ENCODE measurements at regions not wholly inside any gene's neighbourhood (a gene's known extent, or its start where the extent isn't known, plus 50 kb on each side); places are given as distances from the start of the nearest gene placed in this dataset.
"Not testable (repeated sequence)": the region's sequence is repeated elsewhere in the genome, so short reads cannot be mapped to it uniquely, and the experiment has no call there.

DNA sequence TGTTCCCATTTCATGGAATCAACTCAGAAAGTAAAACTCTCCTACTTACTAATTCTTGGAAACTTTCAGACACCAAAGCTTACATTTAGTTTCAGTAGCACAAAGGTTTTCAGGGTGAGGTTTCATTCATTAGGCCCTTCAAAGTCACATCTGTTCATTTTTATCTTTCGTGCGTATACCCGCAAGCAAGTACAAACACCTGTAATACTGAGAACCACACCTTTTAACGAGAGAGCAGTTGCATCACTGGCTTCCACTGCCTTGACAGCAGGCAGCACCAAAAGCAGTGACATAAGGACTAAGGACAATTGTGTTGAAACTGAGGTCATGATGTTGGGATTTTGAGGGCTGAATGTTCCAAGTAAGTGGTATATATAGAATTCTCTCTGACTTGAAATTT, 60.5 kb downstream of the GOLGA6L22 start:
- H3K36me3 ChIP-seq; H3K4me1 ChIP-seq; H3K27me3 ChIP-seq; intact Hi-C loops (cut with DNase I; ENCODE audit: low total_unique reads); H3K9me3 ChIP-seq; DNase-seq; H3K27ac ChIP-seq; H3K4me3 ChIP-seq: not testable (repeated sequence)
- no CpG with 5 or more reads among the region's 4 CpGs for WGBS, 5 donors

DNA sequence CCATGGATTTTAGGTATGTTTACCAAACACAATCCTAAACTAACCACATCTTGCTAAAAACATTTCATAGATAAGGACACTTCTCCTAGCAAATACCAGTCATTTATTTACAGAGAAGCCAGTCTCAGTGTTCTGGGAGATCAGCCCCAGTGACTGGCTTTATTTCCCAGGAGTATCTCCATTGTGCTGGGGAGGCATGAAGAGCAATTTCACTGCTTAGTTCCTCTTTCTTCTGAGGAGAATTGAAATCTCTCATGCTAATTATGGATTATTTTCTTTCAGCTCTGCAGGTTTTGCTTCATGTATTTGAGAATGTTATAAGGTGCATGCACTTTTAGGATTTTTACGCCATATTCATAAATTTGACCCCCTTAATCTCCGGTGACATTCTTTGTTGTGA, 67.8 kb downstream of the GOLGA6L22 start:
- H3K4me3 ChIP-seq; H3K27me3 ChIP-seq; intact Hi-C loops (cut with DNase I; ENCODE audit: low total_unique reads); H3K36me3 ChIP-seq; DNase-seq; H3K4me1 ChIP-seq; H3K27ac ChIP-seq; H3K9me3 ChIP-seq: not testable (repeated sequence)
- WGBS, 5 donors = no CpG with 5 or more reads among the region's 2 CpGs

DNA sequence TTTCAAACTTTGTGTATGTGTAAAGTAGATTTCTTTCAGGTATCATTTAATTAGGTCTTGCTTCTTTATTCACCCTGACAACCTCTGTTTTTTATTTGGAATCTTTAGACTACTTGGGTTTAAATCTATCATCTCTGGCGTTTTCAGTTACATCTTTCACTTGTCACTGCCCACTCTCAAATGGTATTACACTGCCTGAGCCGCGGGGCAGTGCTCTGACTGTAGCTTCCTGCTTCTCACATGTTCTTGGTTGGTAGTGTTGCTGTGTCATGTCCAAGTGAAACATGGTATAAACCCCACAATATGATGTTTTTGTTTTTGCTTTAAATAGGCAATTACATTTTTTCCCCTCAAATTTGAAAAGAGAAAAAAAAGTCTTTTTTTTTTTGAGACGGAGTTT, 68.3 kb downstream of the GOLGA6L22 start:
- intact Hi-C loops (cut with DNase I; ENCODE audit: low total_unique reads); H3K4me3 ChIP-seq; H3K4me1 ChIP-seq; H3K36me3 ChIP-seq; DNase-seq; H3K9me3 ChIP-seq; H3K27ac ChIP-seq; H3K27me3 ChIP-seq: not testable (repeated sequence)
- WGBS, 5 donors = 39 to 96% (median 82%) methylated on average over 2 to 3 of the region's 4 CpGs

DNA sequence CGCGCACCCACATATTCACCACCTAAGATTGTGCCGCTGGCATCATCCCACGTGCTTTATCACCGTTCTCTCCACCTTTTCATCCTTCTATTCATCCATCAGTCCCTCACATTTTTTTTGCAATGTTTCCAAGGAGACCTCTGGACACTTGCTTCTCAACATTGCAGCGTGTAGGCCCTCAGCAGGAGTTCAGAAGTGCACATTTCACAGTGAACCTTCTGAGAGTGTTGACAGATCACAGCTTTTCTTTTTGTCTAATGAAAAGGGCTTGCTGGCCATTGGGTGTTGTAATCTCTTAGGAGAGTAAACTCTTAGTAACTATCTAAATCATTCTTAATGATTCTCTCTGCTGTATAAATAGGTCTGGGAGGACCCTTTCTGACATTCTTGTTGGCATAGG, 70.5 kb downstream of the GOLGA6L22 start:
- H3K9me3 ChIP-seq; intact Hi-C loops (cut with DNase I; ENCODE audit: low total_unique reads): not testable (repeated sequence)
- no CpG with 5 or more reads among the region's 6 CpGs for WGBS, 5 donors

DNA sequence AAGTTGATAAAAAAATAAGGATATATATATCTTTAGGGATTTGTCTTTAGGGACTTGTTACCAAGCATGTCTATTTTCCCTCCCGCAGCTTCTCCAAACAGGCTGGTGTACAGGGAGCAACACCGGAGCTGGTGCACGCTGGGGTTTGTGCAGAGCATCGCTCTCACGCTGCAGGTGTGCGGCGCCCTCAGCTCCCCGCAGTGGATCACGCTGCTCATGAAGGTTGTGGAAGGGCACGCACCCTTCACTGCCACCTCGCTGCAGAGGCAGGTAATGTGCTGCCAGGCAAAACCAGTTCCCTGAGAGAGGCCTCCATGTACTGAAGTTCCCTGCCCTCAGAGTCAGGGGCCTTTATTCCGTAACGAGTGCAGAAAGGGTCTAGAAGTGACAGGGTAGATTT, 101.0 kb downstream of the GOLGA6L22 start:
- H3K27me3 ChIP-seq; H3K27ac ChIP-seq; intact Hi-C loops (cut with DNase I; ENCODE audit: low total_unique reads); H3K4me1 ChIP-seq; H3K4me3 ChIP-seq; DNase-seq; H3K9me3 ChIP-seq: not testable (repeated sequence)
- WGBS, 5 donors = 84 to 97% (median 93%) methylated on average over 4 to 11 of the region's 13 CpGs
- peaks cover 0 to 19% (median 15%) of the 10 kb centered on the region in 4 donors for H3K36me3 ChIP-seq

More for the DNA sequence above, 70.5 kb downstream of the GOLGA6L22 start:
- not testable (repeated sequence) for DNase-seq, H3K4me1 ChIP-seq, H3K36me3 ChIP-seq, H3K27ac ChIP-seq, H3K27me3 ChIP-seq, H3K4me3 ChIP-seq

DNA sequence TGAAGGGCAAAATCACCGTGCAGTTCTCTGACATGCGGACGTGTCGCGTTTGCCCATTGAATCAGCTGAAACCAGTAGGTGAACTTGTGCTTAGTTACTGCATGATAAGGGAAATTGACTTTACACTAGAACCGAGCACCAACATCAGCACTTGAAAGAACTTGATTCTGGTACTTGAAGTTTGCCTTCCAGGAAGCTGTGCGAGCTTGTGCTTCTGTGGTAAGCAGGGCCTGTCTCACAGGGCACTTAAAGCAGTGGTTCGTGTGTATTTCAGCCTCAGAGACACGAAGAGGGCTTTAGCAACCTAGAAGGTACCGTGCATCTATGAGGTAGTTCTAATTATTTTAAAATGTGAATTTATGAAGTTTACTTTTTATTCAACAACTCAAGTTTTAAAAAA, 103.0 kb downstream of the GOLGA6L22 start:
- peaks cover 0 to 19% (median 15%) of the 10 kb centered on the region in 4 donors for H3K36me3 ChIP-seq
- H3K4me1 ChIP-seq; H3K9me3 ChIP-seq; H3K27ac ChIP-seq; H3K4me3 ChIP-seq; intact Hi-C loops (cut with DNase I; ENCODE audit: low total_unique reads); DNase-seq; H3K27me3 ChIP-seq: not testable (repeated sequence)
- WGBS, 5 donors = 73 to 96% (median 92%) methylated on average over 2 to 3 of the region's 10 CpGs; no CpG with 5 or more reads in 2 of the 5 donors

DNA sequence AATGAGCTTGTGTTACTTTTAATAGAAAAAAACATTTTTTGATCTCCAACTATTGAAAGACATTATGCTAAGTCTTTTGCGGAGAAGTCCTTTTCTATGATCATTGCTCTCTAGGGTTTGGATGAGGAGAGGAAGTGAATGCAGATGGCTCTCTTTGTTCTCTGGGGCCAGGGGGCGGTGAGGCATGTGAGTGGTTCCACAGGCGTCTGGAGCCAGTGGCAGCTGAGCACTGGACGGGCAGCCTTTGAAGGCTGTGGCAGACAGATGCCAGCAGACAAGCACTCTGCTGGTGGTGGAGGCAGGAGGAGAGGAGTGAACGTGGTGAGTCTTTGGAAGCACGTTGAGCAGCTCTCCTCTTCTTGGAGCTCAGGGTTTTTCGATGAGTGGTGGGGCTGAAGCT, 107.8 kb downstream of the GOLGA6L22 start:
- WGBS, 5 donors = no CpG with 5 or more reads among the region's 7 CpGs

DNA sequence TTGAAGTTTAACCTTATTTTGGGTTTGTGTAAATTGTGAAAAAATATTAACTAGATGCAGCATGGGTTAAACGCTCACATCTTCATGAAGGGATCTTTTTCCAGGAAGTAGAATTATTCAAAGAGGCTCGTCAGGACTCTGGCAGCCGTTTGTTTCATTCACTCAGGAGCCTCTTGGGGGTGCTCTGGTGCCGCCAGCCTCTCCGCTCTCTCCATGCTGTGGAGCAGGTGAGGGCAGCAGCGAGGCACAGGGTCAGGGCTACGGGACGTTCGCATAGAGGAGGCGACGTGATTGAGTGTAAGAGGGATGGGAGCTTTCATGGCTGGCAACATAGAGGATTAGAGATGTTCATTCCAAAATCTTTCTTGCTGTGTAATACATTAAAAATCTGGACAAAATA, 110.8 kb downstream of the GOLGA6L22 start:
- DNase-seq; H3K27me3 ChIP-seq; H3K4me1 ChIP-seq; H3K27ac ChIP-seq; H3K4me3 ChIP-seq; H3K9me3 ChIP-seq; intact Hi-C loops (cut with DNase I; ENCODE audit: low total_unique reads): not testable (repeated sequence)
- H3K36me3 ChIP-seq = peaks cover 5 to 17% (median 13%) of the 10 kb centered on the region in 4 donors
- 22% methylated on average over 3 of the region's 11 CpGs; no CpG with 5 or more reads in 4 of the 5 donors for WGBS, 5 donors

More for the DNA sequence above, 107.8 kb downstream of the GOLGA6L22 start:
- intact Hi-C loops (cut with DNase I; ENCODE audit: low total_unique reads); H3K9me3 ChIP-seq; H3K27ac ChIP-seq; H3K4me3 ChIP-seq; DNase-seq; H3K27me3 ChIP-seq; H3K36me3 ChIP-seq; H3K4me1 ChIP-seq: not testable (repeated sequence)

DNA sequence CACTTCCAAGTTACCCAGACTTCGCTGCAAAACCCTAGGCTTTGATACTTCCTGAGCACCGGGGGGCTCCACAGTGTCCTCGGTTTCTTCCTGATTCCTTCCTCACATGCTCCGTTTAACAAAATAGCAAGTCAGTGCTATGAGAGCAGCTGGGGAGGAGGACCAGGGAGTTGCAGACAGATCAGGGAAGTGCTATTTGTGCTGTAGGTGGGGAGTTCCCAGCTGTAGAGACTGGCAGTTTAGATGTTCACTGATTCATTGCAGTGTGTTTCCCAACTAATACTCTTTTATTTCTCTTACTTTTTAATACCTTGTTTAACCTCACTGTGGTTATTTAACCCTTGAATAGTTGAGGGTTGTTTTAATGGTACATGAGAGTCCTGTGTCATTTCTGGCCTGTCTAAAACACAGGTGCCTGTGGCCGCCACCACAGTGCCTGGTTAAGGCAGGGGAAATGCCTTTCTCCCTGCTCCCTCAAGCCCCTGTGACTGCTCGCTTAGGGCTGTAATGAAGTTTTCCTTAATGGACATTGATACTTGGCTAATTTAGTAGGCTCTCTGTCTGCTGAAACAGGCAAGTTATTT, 113.5 kb downstream of the GOLGA6L22 start:
- H3K4me1 ChIP-seq; intact Hi-C loops (cut with DNase I; ENCODE audit: low total_unique reads); H3K9me3 ChIP-seq; H3K4me3 ChIP-seq; H3K27me3 ChIP-seq; DNase-seq; H3K27ac ChIP-seq: not testable (repeated sequence)
- H3K36me3 ChIP-seq = peaks cover 5 to 17% (median 13%) of the 10 kb centered on the region in 4 donors
- WGBS, 5 donors = 78 to 100% (median 90%) methylated on average over 2 to 3 of the region's 6 CpGs

DNA sequence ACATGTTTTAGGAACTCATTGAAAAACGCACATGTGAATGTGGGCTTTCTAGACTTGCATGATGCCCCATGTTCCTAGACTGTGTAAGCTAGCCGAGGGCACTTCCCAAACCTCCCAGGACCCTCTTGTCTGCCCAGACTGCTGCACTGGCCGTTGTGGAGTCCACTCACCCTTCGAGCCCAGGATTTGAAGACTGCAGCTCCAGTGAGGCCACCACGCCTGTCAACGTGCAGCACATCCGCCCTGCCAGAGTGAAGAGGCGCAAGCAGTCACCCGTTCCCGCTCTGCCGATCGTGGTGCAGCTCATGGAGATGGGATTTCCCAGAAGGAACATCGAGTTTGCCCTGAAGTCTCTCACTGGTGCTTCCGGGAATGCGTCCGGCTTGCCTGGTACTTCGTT, 114.1 kb downstream of the GOLGA6L22 start:
- H3K27me3 ChIP-seq; intact Hi-C loops (cut with DNase I; ENCODE audit: low total_unique reads); H3K27ac ChIP-seq; H3K4me3 ChIP-seq; H3K4me1 ChIP-seq; DNase-seq; H3K9me3 ChIP-seq: not testable (repeated sequence)
- 87 to 97% (median 96%) methylated on average over 4 to 17 of the region's 17 CpGs for WGBS, 5 donors
- peaks cover 5 to 17% (median 13%) of the 10 kb centered on the region in 4 donors for H3K36me3 ChIP-seq

DNA sequence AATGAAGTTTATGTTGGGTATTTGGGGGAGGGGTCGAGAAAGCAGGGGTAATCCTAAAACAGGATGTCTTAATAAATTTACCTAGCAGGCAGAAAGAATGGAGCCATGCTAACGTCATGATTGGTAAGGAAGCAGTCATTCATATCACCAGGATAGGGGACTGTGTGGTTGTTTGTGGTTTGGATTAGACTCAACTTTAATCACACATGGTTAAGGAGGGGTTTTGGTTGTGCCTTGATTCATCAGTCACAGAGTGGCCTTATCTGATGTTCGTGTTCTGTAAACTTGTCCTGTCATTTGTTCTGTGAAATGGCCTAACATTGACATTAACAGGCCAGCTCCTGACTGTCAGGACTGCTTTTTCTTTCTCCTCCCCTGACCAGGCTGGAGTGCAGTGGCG, 119.1 kb downstream of the GOLGA6L22 start:
- H3K36me3 ChIP-seq; H3K27ac ChIP-seq; DNase-seq; H3K4me3 ChIP-seq; H3K4me1 ChIP-seq; H3K27me3 ChIP-seq; intact Hi-C loops (cut with DNase I; ENCODE audit: low total_unique reads); H3K9me3 ChIP-seq: not testable (repeated sequence)
- 74 to 100% (median 100%) methylated on average over 1 to 3 of the region's 4 CpGs for WGBS, 5 donors

DNA sequence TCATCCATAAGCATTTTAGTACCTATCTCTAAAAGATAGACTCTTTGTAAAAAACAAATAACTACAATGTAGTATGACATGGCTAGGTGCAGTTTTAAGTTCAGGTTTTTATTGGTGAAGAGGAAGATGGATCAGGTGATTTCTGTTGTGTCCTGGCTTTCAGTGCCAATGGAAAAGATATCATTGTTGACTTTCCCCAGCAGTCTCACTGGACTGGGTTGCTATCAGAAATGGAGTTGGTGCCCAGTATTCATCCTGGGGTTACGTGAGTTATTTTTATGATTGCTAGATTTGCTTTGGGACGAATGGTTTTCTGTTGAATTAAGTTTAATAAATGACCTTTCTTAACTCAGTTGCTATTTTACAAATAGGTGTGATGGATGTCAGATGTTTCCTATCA, 120.5 kb downstream of the GOLGA6L22 start:
- H3K27me3 ChIP-seq; DNase-seq; H3K4me3 ChIP-seq; H3K27ac ChIP-seq; H3K36me3 ChIP-seq; H3K4me1 ChIP-seq; H3K9me3 ChIP-seq; intact Hi-C loops (cut with DNase I; ENCODE audit: low total_unique reads): not testable (repeated sequence)
- no CpG with 5 or more reads among the region's 2 CpGs for WGBS, 5 donors

DNA sequence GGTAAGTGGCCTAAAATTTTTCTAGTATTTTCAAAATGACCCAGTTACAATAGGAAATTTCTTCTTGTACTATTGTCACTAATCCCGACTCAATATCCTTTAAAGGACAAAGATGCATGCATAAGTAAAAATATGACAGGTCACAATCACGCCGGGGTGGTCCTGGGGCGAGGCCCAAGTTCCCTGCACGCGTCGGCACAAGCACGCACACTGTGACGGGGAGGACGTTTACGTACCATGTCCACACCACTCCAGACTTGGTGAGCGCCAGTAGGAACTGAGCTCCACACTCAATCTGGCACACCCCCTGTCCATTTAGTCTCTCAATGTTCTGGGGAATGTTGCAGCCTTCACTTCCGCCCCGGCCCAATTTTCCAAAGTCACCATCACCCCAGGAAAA, 128.7 kb downstream of the GOLGA6L22 start:
- H3K4me3 ChIP-seq; H3K9me3 ChIP-seq; intact Hi-C loops (cut with DNase I; ENCODE audit: low total_unique reads); H3K27ac ChIP-seq; H3K27me3 ChIP-seq; H3K36me3 ChIP-seq; DNase-seq; H3K4me1 ChIP-seq: not testable (repeated sequence)
- WGBS, 5 donors = 96 to 97% (median 97%) methylated on average over 11 of the region's 14 CpGs; no CpG with 5 or more reads in 2 of the 5 donors

Data from stomach (tissue), 8 donors.